Neural cell (in vitro differentiated cells): ENCODE measurements at regions not wholly inside any gene's neighbourhood (a gene's known extent, or its start where the extent isn't known, plus 50 kb on each side); places are given as distances from the start of the nearest gene placed in this dataset.

Experiments
- H2AFZ ChIP-seq: fragments of 200-600, 300-800 bp; sonication (generic), shearing (Covaris generic); 2 replicates; pipeline ENCODE4 v1.6.0; 2014; ENCODE audit warnings: low read depth, mild to moderate bottlenecking, antibody characterized with exemption, low read length, moderate library complexity
- H3F3A ChIP-seq: fragments of 200-600 bp; shearing (Covaris generic); 2 replicates; pipeline ENCODE4 v1.6.1; 2016; ENCODE audit warnings: mild to moderate bottlenecking, moderate library complexity, mixed read lengths, antibody characterized with exemption, low read length; ENCODE audit not compliant: insufficient read depth, poor library complexity, severe bottlenecking
- H3K27ac ChIP-seq: fragments of 200-600, 300-800 bp; sonication (generic), shearing (Covaris generic); 2 replicates; pipeline ENCODE4 v1.5.1; 2014; ENCODE audit warnings: mild to moderate bottlenecking, low read length, moderate library complexity
- H3K27me3 ChIP-seq: fragments of 300-800, 200-600 bp; sonication (generic), shearing (Covaris generic); 2 replicates; pipeline ENCODE4 v1.6.0; 2014; ENCODE audit warnings: mild to moderate bottlenecking, low read depth, low read length, moderate library complexity; ENCODE audit not compliant: insufficient read depth
- H3K36me3 ChIP-seq: fragments of 300-800, 200-600 bp; sonication (generic), shearing (Covaris generic); 2 replicates; pipeline ENCODE4 v1.5.1; 2014; ENCODE audit warnings: mild to moderate bottlenecking, antibody characterized with exemption, low read length, moderate library complexity; ENCODE audit not compliant: insufficient read depth
- H3K4me2 ChIP-seq: fragments of 300-800, 200-600 bp; sonication (generic), shearing (Covaris generic); 2 replicates; pipeline ENCODE4 v1.6.0; 2014; ENCODE audit warnings: mild to moderate bottlenecking, low read length
- H3K4me3 ChIP-seq: fragments of 300-800, 200-600 bp; sonication (generic), shearing (Covaris generic); 2 replicates; pipeline ENCODE4 v1.5.1; 2014; ENCODE audit warnings: mild to moderate bottlenecking, low read length, moderate library complexity
- H3K79me2 ChIP-seq: fragments of 200-600 bp; shearing (Covaris generic); replicated peaks from 2 replicates; pipeline ENCODE4 v1.6.0; 2014; ENCODE audit warnings: mild to moderate bottlenecking, low read length, moderate library complexity; ENCODE audit not compliant: insufficient read depth
- H3K9ac ChIP-seq: fragments of 300-800, 200-600 bp; sonication (generic), shearing (Covaris generic); 2 replicates; pipeline ENCODE4 v1.6.1; 2016; ENCODE audit warnings: mild to moderate bottlenecking, low read length, mixed read lengths
- H3K9me2 ChIP-seq: fragments of 200-600 bp; shearing (Covaris generic); 2 replicates; pipeline ENCODE4 v1.6.1; 2016; ENCODE audit warnings: mild to moderate bottlenecking, low read length, mixed read lengths; ENCODE audit not compliant: insufficient read depth
- H3K9me3 ChIP-seq: fragments of 200-600, 300-800 bp; sonication (generic), shearing (Covaris generic); 2 replicates; pipeline ENCODE4 v1.6.1; 2016; ENCODE audit warnings: mild to moderate bottlenecking, mixed run types, low read length, moderate library complexity, mixed read lengths
- H4K20me1 ChIP-seq: fragments of 200-600 bp; shearing (Covaris generic); 2 replicates; pipeline ENCODE4 v1.6.1; 2016; ENCODE audit warnings: mild to moderate bottlenecking, mixed run types; ENCODE audit not compliant: insufficient read depth
- EP300 ChIP-seq: fragments of 450-650 bp; conservative IDR thresholded peaks from 2 replicates; pipeline ENCODE4 v1.6.1; 2014; ENCODE audit warnings: antibody characterized with exemption, mild to moderate bottlenecking, moderate library complexity; ENCODE audit not compliant: poor library complexity, severe bottlenecking
- EZH2 ChIP-seq: fragments of 200-600, 300-800 bp; shearing (Covaris generic), sonication (generic); IDR thresholded peaks from 2 replicates; pipeline ENCODE4 v1.6.1; 2014; ENCODE audit warnings: antibody characterized with exemption, low read length, borderline replicate concordance, mild to moderate bottlenecking; ENCODE audit not compliant: insufficient read depth, poor library complexity, severe bottlenecking
- MXI1 ChIP-seq: fragments of 450-650 bp; conservative IDR thresholded peaks from 2 replicates; pipeline ENCODE4 v1.6.1; 2014; ENCODE audit warnings: antibody characterized with exemption, mild to moderate bottlenecking; ENCODE audit not compliant: poor library complexity, severe bottlenecking
- POLR2AphosphoS5 ChIP-seq: IDR thresholded peaks from 2 replicates; pipeline ENCODE4 v1.6.1; 2012
- RAD21 ChIP-seq: fragments of 450-650 bp; conservative IDR thresholded peaks from 2 replicates; pipeline ENCODE4 v1.6.1; 2014; ENCODE audit warnings: antibody characterized with exemption, mild to moderate bottlenecking, moderate library complexity
- SMC3 ChIP-seq: fragments of 450-650 bp; conservative IDR thresholded peaks from 2 replicates; pipeline ENCODE4 v1.6.1; 2014; ENCODE audit warnings: antibody characterized with exemption, mild to moderate bottlenecking, moderate library complexity; ENCODE audit not compliant: poor library complexity
- TAF1 ChIP-seq: IDR thresholded peaks from 2 replicates; pipeline ENCODE4 v1.6.1; 2012; ENCODE audit warnings: low read depth
- TF ChIP-seq, protein P1 (sequence below): IDR thresholded peaks from 2 replicates; pipeline ENCODE4 v1.6.1; 2012; ENCODE audit warnings: borderline replicate concordance
- TF ChIP-seq, protein P2 (sequence below): fragments of 450-650 bp; IDR thresholded peaks from 2 replicates; pipeline ENCODE4 v1.5.1; 2014; ENCODE audit warnings: antibody characterized with exemption, mild to moderate bottlenecking, moderate library complexity; ENCODE audit not compliant: poor library complexity, severe bottlenecking

DNA sequence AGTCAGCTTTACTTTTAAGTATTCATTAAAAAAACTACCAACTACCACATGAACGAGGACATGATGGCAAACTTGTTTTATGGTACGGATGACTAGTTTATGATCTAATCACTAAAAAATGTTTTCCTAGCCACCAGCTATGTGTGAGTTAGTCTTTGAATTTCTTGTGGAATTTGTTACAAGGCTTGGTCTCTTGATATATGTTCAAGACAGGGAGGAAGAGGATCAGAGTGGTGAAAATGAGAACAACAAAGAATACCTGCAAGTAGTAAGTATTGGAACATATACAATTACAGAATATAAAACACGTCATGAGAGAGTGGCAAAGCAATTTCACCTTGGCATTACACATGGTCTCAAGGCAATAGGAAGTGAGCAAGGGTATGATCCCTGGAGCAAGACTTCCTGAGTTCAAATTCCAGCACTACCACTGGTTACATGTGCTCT is 548.6 kb upstream of the TLE4 start:
- Histone ChIP-seq H3K27me3 (no peaks in the 10 kb centered on the region), H3K27ac (no peak overlapping the region), H2AFZ (no peak overlapping the region), H4K20me1 (no peaks in the 10 kb centered on the region), H3F3A (no peaks in the 10 kb centered on the region), H3K79me2 (no peaks in the 10 kb centered on the region), H3K9me3 (no peaks in the 10 kb centered on the region), H3K9ac (no peak overlapping the region), H3K36me3 (no peaks in the 10 kb centered on the region), H3K4me2 (no peak overlapping the region), H3K4me3 (no peak overlapping the region), H3K9me2 (no peaks in the 10 kb centered on the region)
- TF ChIP-seq, protein P1, sequence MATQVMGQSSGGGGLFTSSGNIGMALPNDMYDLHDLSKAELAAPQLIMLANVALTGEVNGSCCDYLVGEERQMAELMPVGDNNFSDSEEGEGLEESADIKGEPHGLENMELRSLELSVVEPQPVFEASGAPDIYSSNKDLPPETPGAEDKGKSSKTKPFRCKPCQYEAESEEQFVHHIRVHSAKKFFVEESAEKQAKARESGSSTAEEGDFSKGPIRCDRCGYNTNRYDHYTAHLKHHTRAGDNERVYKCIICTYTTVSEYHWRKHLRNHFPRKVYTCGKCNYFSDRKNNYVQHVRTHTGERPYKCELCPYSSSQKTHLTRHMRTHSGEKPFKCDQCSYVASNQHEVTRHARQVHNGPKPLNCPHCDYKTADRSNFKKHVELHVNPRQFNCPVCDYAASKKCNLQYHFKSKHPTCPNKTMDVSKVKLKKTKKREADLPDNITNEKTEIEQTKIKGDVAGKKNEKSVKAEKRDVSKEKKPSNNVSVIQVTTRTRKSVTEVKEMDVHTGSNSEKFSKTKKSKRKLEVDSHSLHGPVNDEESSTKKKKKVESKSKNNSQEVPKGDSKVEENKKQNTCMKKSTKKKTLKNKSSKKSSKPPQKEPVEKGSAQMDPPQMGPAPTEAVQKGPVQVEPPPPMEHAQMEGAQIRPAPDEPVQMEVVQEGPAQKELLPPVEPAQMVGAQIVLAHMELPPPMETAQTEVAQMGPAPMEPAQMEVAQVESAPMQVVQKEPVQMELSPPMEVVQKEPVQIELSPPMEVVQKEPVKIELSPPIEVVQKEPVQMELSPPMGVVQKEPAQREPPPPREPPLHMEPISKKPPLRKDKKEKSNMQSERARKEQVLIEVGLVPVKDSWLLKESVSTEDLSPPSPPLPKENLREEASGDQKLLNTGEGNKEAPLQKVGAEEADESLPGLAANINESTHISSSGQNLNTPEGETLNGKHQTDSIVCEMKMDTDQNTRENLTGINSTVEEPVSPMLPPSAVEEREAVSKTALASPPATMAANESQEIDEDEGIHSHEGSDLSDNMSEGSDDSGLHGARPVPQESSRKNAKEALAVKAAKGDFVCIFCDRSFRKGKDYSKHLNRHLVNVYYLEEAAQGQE, result no peak
- TF ChIP-seq EZH2 (no peak), EP300 (no peak), POLR2AphosphoS5 (no peak), MXI1 (no peak)

DNA sequence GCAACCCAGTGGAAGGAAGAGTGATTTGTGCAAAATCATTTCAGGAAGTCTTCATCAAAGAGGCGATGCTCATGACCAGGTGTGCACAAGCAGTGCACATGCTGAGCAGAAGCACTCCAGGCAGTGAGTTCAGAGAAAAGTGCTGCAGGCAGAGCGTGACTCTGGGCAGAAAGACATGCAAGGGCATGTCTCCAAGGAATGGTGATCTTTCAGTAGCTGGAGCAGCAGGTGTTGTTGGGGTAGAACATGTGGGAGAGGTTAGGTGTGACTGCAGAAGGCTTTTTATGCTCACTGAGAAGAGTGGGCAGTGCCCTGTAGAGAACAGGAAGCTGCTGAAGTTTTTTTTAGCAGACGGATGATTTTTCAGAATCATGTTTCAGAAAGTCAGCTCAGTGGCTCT is 545.4 kb upstream of the TLE4 start:
- Histone ChIP-seq H3K9ac (no peak overlapping the region), H3K36me3 (no peaks in the 10 kb centered on the region), H3K27me3 (no peaks in the 10 kb centered on the region), H3K27ac (peak overlapping the region; percentile 9), H2AFZ (no peak overlapping the region), H3K4me2 (no peak overlapping the region), H3K4me3 (no peak overlapping the region), H3K79me2 (no peaks in the 10 kb centered on the region), H3F3A (no peaks in the 10 kb centered on the region), H4K20me1 (no peaks in the 10 kb centered on the region), H3K9me2 (no peaks in the 10 kb centered on the region), H3K9me3 (no peaks in the 10 kb centered on the region)
- TF ChIP-seq SMC3, result no peak
- no peak for TF ChIP-seq EP300
- TF ChIP-seq POLR2AphosphoS5, result no peak
- no peak for TF ChIP-seq EZH2

DNA sequence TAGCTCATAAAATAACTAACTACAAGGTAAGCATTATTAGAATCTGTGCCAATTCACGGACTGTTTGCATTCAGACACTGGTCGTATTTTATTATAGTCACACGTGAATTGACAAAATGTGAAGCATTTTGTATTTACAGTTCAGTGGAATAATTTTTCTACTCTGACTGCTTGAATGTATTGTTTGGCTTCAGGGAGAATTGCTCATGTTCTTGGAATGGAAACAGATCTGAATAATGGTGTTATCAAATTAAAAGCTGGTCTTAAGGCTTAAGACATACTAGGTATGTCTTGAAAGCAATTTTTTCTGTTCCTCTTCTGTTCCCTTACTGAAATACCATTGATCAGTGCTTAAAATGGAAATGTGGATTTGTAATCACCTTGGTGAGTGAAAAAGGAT is 543.7 kb upstream of the TLE4 start:
- H2AFZ ChIP-seq, result no peak overlapping the region
- no peaks in the 10 kb centered on the region for H4K20me1 ChIP-seq
- H3K27me3 ChIP-seq, result no peaks in the 10 kb centered on the region
- H3K36me3 ChIP-seq, result no peaks in the 10 kb centered on the region
- H3F3A ChIP-seq, result no peaks in the 10 kb centered on the region
- no peaks in the 10 kb centered on the region for H3K79me2 ChIP-seq
- H3K4me2 ChIP-seq, result no peak overlapping the region
- H3K9me2 ChIP-seq, result no peaks in the 10 kb centered on the region
- no peak overlapping the region for H3K4me3 ChIP-seq
- TF ChIP-seq EP300, result no peak
- TF ChIP-seq EZH2, result no peak
- TF ChIP-seq, protein P2, sequence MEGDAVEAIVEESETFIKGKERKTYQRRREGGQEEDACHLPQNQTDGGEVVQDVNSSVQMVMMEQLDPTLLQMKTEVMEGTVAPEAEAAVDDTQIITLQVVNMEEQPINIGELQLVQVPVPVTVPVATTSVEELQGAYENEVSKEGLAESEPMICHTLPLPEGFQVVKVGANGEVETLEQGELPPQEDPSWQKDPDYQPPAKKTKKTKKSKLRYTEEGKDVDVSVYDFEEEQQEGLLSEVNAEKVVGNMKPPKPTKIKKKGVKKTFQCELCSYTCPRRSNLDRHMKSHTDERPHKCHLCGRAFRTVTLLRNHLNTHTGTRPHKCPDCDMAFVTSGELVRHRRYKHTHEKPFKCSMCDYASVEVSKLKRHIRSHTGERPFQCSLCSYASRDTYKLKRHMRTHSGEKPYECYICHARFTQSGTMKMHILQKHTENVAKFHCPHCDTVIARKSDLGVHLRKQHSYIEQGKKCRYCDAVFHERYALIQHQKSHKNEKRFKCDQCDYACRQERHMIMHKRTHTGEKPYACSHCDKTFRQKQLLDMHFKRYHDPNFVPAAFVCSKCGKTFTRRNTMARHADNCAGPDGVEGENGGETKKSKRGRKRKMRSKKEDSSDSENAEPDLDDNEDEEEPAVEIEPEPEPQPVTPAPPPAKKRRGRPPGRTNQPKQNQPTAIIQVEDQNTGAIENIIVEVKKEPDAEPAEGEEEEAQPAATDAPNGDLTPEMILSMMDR, result no peak
- TF ChIP-seq POLR2AphosphoS5, result no peak
- no peak for TF ChIP-seq RAD21
- no peak for TF ChIP-seq TAF1
- TF ChIP-seq MXI1, result no peak
- no peak for TF ChIP-seq SMC3
- TF ChIP-seq, protein P1, result no peak
- H3K27ac ChIP-seq, result no peak overlapping the region
- H3K9ac ChIP-seq, result no peak overlapping the region
- no peaks in the 10 kb centered on the region for H3K9me3 ChIP-seq
